HCT116 (cell line): ENCODE measurements at regions not wholly inside any gene's neighbourhood (a gene's known extent, or its start where the extent isn't known, plus 50 kb on each side); places are given as distances from the start of the nearest gene placed in this dataset.

Experiments
- ATAC-seq: fragments of 200-7000 bp; cut with Tn5 transposase; 2 replicates; pipeline ENCODE4 v1.9.1; 2020; ENCODE audit warnings: mild to moderate bottlenecking, moderate library complexity
- BruUV-seq: library from RNA; stranded (reverse); fragments of 400-500 nt; replicated peaks from 2 replicates; lab custom pipeline; 2021; lab: Mats Ljungman, UMichigan
- CTCF ChIA-PET: fragments of 300-600 bp; sonication (Branson Sonifier 250); formaldehyde crosslinking; loops from one replicate; lab custom pipeline; 2021; ENCODE audit warnings: antibody characterized with exemption; lab: Charles Lee
- POLR2A ChIA-PET: fragments of 300-600, 350-600 bp; sonication (Branson Sonifier 250); formaldehyde crosslinking; loops from one replicate; lab custom pipeline; 2021; ENCODE audit warnings: antibody characterized with exemption; lab: Charles Lee
- RAD21 ChIA-PET, 2 experiments: fragments of 300-600 bp; sonication (Branson Sonifier 250); formaldehyde crosslinking; loops; one replicate each; lab custom pipeline; 2023; ENCODE audit warnings: low total read pairs in 2 of 2; ENCODE audit not compliant: uncharacterized antibody in 2 of 2, unreplicated experiment in 2 of 2, low non-redundant PET in 1 of 2; lab: Charles Lee
- DNase-seq: peaks from one replicate; pipeline ENCODE4 v3.0.0-alpha.2; 2010; ENCODE audit warnings: low read depth, low spot score
- H2AFZ ChIP-seq: fragments of 200-600 bp; shearing (Covaris generic), sonication (generic); 2 replicates; pipeline ENCODE4 v1.6.1; 2017; ENCODE audit warnings: low read depth, mixed run types, mixed read lengths, antibody characterized with exemption, low read length; ENCODE audit not compliant: poor library complexity, severe bottlenecking
- H3K27ac ChIP-seq: 2 replicates; pipeline ENCODE4 v1.5.1; 2012; ENCODE audit warnings: low read depth, low read length
- H3K27me3 ChIP-seq: fragments of 200-600 bp; sonication (generic); 2 replicates; pipeline ENCODE4 v1.6.1; 2016; ENCODE audit warnings: mixed run types, low read length, mixed read lengths; ENCODE audit not compliant: insufficient read depth
- H3K36me3 ChIP-seq, 2 experiments: fragments of 200-500 bp in 1 of 2; fragments of 200-600 bp in 1 of 2; sonication (Bioruptor generic) in 1 of 2; sonication (generic) in 1 of 2; 2 replicates each; pipeline versions ENCODE4 v1.5.1 to v1.6.1; 2014 to 2016; ENCODE audit warnings: low read length in 2 of 2, inconsistent platforms in 1 of 2, mixed read lengths in 1 of 2, mixed run types in 1 of 2; ENCODE audit not compliant: insufficient read depth in 2 of 2, control insufficient read depth in 1 of 2
- H3K4me1 ChIP-seq, 2 experiments: fragments of 200-600 bp in 1 of 2; sonication (generic) in 1 of 2; 2 replicates each; pipeline versions ENCODE4 v1.5.1 to v1.6.1; 2012 to 2017; ENCODE audit warnings: low read length in 2 of 2, inconsistent platforms in 1 of 2, mild to moderate bottlenecking in 1 of 2, mixed read lengths in 1 of 2, mixed run types in 1 of 2, moderate library complexity in 1 of 2; ENCODE audit not compliant: insufficient read depth in 2 of 2, control insufficient read depth in 1 of 2
- H3K4me2 ChIP-seq: fragments of 200-600 bp; sonication (generic); 2 replicates; pipeline ENCODE4 v1.6.1; 2017; ENCODE audit warnings: mixed run types, low read length, mixed read lengths
- H3K4me3 ChIP-seq, 2 experiments: fragments of 200-600 bp in 1 of 2; sonication (generic) in 1 of 2; replicated peaks in 1 of 2; 2 replicates each; pipeline ENCODE4 v1.5.1; 2011 to 2016; ENCODE audit warnings: low read length in 2 of 2, control low read depth in 1 of 2, low read depth in 1 of 2, mild to moderate bottlenecking in 1 of 2, mixed read lengths in 1 of 2, mixed run types in 1 of 2
- H3K79me2 ChIP-seq: fragments of 200-600 bp; sonication (generic); 2 replicates; pipeline ENCODE4 v1.6.1; 2017; ENCODE audit warnings: mild to moderate bottlenecking, mixed run types, low read length, moderate library complexity, mixed read lengths; ENCODE audit not compliant: insufficient read depth
- H3K9ac ChIP-seq: fragments of 200-600 bp; sonication (generic); 2 replicates; pipeline ENCODE4 v1.6.1; 2016; ENCODE audit warnings: low read length, mixed read lengths
- H3K9me2 ChIP-seq: fragments of 200-600 bp; sonication (generic), shearing (Covaris generic); 2 replicates; pipeline ENCODE4 v1.6.1; 2017; ENCODE audit warnings: mixed run types, mild to moderate bottlenecking, moderate library complexity; ENCODE audit not compliant: insufficient read depth
- H3K9me3 ChIP-seq, 2 experiments: fragments of 200-500 bp in 1 of 2; fragments of 200-600 bp in 1 of 2; sonication (Bioruptor generic) in 1 of 2; sonication (generic) in 1 of 2; 2 replicates each; pipeline ENCODE4 v1.6.1; 2014 to 2017; ENCODE audit warnings: low read length in 2 of 2, mixed read lengths in 2 of 2, inconsistent platforms in 1 of 2, low read depth in 1 of 2, mild to moderate bottlenecking in 1 of 2, mixed run types in 1 of 2, moderate library complexity in 1 of 2; ENCODE audit not compliant: control insufficient read depth in 1 of 2, insufficient read depth in 1 of 2
- H4K20me1 ChIP-seq: fragments of 200-600 bp; sonication (generic), shearing (Covaris generic); 2 replicates; pipeline ENCODE4 v1.6.1; 2017; ENCODE audit warnings: mixed run types, mild to moderate bottlenecking, moderate library complexity; ENCODE audit not compliant: insufficient read depth
- CBX3 ChIP-seq: IDR thresholded peaks from 2 replicates; pipeline ENCODE4 v1.6.1; 2012; ENCODE audit warnings: low read depth
- CEBPB ChIP-seq: IDR thresholded peaks from 2 replicates; pipeline ENCODE4 v1.6.1; 2012; ENCODE audit warnings: low read depth
- EGR1 ChIP-seq: IDR thresholded peaks from 2 replicates; pipeline ENCODE4 v1.6.1; 2012; ENCODE audit warnings: low read depth
- ELF1 ChIP-seq: IDR thresholded peaks from 2 replicates; pipeline ENCODE4 v1.6.1; 2012; ENCODE audit warnings: low read depth, borderline replicate concordance
- EZH2 ChIP-seq: fragments of 200-600 bp; sonication (generic); IDR thresholded peaks from 2 replicates; pipeline ENCODE4 v1.6.1; 2017; ENCODE audit warnings: antibody characterized with exemption, mixed run types
- FOSL1 ChIP-seq: IDR thresholded peaks from 2 replicates; pipeline ENCODE4 v1.6.1; 2012; ENCODE audit warnings: low read depth
- JUND ChIP-seq: IDR thresholded peaks from 2 replicates; pipeline ENCODE4 v1.6.1; 2012
- POLR2A ChIP-seq: IDR thresholded peaks from 2 replicates; pipeline ENCODE4 v1.7.0; 2011; ENCODE audit warnings: borderline replicate concordance; ENCODE audit not compliant: insufficient read depth, insufficient read length; ENCODE audit errors: extremely low read depth
- POLR2AphosphoS5 ChIP-seq: IDR thresholded peaks from 2 replicates; pipeline ENCODE4 v1.6.1; 2011; ENCODE audit warnings: mild to moderate bottlenecking, low read depth, low read length, moderate library complexity
- RAD21 ChIP-seq: IDR thresholded peaks from 2 replicates; pipeline ENCODE4 v1.6.1; 2012; ENCODE audit warnings: low read depth, mild to moderate bottlenecking
- SIN3A ChIP-seq: IDR thresholded peaks from 2 replicates; pipeline ENCODE4 v1.6.1; 2012; ENCODE audit warnings: low read depth
- SP1 ChIP-seq: IDR thresholded peaks from 2 replicates; pipeline ENCODE4 v1.6.1; 2012; ENCODE audit warnings: low read depth
- SRF ChIP-seq: IDR thresholded peaks from 2 replicates; pipeline ENCODE4 v1.6.1; 2012; ENCODE audit warnings: low read depth
- TCF7L2 ChIP-seq: IDR thresholded peaks from 2 replicates; pipeline ENCODE4 v1.7.0; 2011; ENCODE audit warnings: borderline replicate concordance, inconsistent platforms; ENCODE audit not compliant: insufficient read depth, insufficient read length; ENCODE audit errors: extremely low read depth
- YY1 ChIP-seq: IDR thresholded peaks from 2 replicates; pipeline ENCODE4 v1.6.1; 2011; ENCODE audit warnings: low read length, low read depth, moderate library complexity, mild to moderate bottlenecking; ENCODE audit not compliant: insufficient replicate concordance; ENCODE audit errors: extremely low read depth
- ZNF274 ChIP-seq: fragments of 200-500 bp; sonication (Bioruptor generic); IDR thresholded peaks from 2 replicates; pipeline ENCODE4 v1.6.1; 2014; ENCODE audit warnings: mild to moderate bottlenecking, low read depth, low read length, inconsistent platforms
- intact Hi-C: fragments of 100-400 bp; cut with micrococcal nuclease; formaldehyde crosslinking; loops from 2 replicates; pipeline ENCODE4 v1.10.0; 2022
- TF ChIP-seq, protein P1 (sequence below): IDR thresholded peaks from 2 replicates; pipeline ENCODE4 v1.6.1; 2012; ENCODE audit warnings: low read depth
- TF ChIP-seq, protein P2 (sequence below): IDR thresholded peaks from 2 replicates; pipeline ENCODE4 v1.6.1; 2011; ENCODE audit warnings: mild to moderate bottlenecking, low read length, moderate library complexity; ENCODE audit not compliant: insufficient replicate concordance; ENCODE audit errors: extremely low read depth
- TF ChIP-seq, protein P3 (sequence below), 3 experiments: fragments of 200-600 bp in 1 of 3; sonication (generic) in 1 of 3; IDR thresholded peaks in 2 of 3; conservative IDR thresholded peaks in 1 of 3; 2 replicates each; pipeline ENCODE4 v1.5.1; 2012 to 2017; ENCODE audit warnings: low read depth in 2 of 3, low read length in 2 of 3, antibody characterized with exemption in 1 of 3, borderline replicate concordance in 1 of 3, control low read depth in 1 of 3, mild to moderate bottlenecking in 1 of 3, mixed read lengths in 1 of 3, mixed run types in 1 of 3, moderate library complexity in 1 of 3; ENCODE audit not compliant: insufficient read depth in 1 of 3
- TF ChIP-seq, protein P4 (sequence below): IDR thresholded peaks from 2 replicates; pipeline ENCODE4 v1.6.1; 2012

DNA sequence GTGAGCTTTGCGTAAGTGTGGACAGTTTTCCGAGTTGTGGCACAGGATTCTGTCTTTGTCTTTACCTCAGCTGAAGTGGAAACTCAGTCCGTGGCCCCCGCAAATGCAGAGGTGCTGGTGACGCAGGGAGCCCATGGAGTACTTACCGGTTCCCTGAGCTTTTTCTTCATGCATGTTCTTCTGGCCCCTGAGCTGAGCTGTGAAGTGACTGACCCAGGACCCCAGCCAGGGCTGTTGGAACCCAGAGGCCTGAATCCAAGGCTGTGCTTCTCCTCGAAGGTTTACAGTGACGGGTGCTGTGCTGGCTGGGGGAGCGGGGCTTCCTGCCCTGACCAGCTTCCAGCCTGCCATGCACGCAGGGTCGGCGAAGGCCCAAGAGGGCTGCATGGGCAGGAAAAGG lies 223.5 kb downstream of the GLRX3 start:
- Histone ChIP-seq H3K4me3 (no peak overlapping the region), H3K79me2 (no peaks in the 10 kb centered on the region), H3K4me2 (no peak overlapping the region), H3K27me3 (no peaks in the 10 kb centered on the region), H3K9me2 (no peaks in the 10 kb centered on the region), H3K9me3 (no peaks in the 10 kb centered on the region), H3K27ac (no peak overlapping the region), H3K36me3 (no peaks in the 10 kb centered on the region), H3K4me1 (no peaks in the 10 kb centered on the region), H3K9ac (no peak overlapping the region), H4K20me1 (no peaks in the 10 kb centered on the region), H2AFZ (no peak overlapping the region)
- TF ChIP-seq SRF, result no peak
- TF ChIP-seq SP1, result no peak
- TF ChIP-seq, protein P1, sequence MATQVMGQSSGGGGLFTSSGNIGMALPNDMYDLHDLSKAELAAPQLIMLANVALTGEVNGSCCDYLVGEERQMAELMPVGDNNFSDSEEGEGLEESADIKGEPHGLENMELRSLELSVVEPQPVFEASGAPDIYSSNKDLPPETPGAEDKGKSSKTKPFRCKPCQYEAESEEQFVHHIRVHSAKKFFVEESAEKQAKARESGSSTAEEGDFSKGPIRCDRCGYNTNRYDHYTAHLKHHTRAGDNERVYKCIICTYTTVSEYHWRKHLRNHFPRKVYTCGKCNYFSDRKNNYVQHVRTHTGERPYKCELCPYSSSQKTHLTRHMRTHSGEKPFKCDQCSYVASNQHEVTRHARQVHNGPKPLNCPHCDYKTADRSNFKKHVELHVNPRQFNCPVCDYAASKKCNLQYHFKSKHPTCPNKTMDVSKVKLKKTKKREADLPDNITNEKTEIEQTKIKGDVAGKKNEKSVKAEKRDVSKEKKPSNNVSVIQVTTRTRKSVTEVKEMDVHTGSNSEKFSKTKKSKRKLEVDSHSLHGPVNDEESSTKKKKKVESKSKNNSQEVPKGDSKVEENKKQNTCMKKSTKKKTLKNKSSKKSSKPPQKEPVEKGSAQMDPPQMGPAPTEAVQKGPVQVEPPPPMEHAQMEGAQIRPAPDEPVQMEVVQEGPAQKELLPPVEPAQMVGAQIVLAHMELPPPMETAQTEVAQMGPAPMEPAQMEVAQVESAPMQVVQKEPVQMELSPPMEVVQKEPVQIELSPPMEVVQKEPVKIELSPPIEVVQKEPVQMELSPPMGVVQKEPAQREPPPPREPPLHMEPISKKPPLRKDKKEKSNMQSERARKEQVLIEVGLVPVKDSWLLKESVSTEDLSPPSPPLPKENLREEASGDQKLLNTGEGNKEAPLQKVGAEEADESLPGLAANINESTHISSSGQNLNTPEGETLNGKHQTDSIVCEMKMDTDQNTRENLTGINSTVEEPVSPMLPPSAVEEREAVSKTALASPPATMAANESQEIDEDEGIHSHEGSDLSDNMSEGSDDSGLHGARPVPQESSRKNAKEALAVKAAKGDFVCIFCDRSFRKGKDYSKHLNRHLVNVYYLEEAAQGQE, result no peak
- TF ChIP-seq ELF1, result no peak
- TF ChIP-seq EGR1, result no peak
- no peak for TF ChIP-seq SIN3A
- no peak for TF ChIP-seq POLR2AphosphoS5
- TF ChIP-seq, protein P2, sequence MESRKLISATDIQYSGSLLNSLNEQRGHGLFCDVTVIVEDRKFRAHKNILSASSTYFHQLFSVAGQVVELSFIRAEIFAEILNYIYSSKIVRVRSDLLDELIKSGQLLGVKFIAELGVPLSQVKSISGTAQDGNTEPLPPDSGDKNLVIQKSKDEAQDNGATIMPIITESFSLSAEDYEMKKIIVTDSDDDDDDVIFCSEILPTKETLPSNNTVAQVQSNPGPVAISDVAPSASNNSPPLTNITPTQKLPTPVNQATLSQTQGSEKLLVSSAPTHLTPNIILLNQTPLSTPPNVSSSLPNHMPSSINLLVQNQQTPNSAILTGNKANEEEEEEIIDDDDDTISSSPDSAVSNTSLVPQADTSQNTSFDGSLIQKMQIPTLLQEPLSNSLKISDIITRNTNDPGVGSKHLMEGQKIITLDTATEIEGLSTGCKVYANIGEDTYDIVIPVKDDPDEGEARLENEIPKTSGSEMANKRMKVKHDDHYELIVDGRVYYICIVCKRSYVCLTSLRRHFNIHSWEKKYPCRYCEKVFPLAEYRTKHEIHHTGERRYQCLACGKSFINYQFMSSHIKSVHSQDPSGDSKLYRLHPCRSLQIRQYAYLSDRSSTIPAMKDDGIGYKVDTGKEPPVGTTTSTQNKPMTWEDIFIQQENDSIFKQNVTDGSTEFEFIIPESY, result no peak
- TF ChIP-seq ZNF274, result no peak
- TF ChIP-seq JUND, result no peak
- no peak for TF ChIP-seq FOSL1
- no peak for TF ChIP-seq RAD21
- TF ChIP-seq YY1, result no peak
- TF ChIP-seq CEBPB, result no peak
- TF ChIP-seq, protein P3, sequence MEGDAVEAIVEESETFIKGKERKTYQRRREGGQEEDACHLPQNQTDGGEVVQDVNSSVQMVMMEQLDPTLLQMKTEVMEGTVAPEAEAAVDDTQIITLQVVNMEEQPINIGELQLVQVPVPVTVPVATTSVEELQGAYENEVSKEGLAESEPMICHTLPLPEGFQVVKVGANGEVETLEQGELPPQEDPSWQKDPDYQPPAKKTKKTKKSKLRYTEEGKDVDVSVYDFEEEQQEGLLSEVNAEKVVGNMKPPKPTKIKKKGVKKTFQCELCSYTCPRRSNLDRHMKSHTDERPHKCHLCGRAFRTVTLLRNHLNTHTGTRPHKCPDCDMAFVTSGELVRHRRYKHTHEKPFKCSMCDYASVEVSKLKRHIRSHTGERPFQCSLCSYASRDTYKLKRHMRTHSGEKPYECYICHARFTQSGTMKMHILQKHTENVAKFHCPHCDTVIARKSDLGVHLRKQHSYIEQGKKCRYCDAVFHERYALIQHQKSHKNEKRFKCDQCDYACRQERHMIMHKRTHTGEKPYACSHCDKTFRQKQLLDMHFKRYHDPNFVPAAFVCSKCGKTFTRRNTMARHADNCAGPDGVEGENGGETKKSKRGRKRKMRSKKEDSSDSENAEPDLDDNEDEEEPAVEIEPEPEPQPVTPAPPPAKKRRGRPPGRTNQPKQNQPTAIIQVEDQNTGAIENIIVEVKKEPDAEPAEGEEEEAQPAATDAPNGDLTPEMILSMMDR (IDR thresholded peaks at IDR 0.05 in 2 of 3, conservative IDR thresholded peaks at IDR 0.05 in 1 of 3; ENCODE audit: borderline replicate concordance in 1 of 3, insufficient read depth in 1 of 3, low read depth in 2 of 3, low read length in 2 of 3), result no peak
- TF ChIP-seq, protein P4, sequence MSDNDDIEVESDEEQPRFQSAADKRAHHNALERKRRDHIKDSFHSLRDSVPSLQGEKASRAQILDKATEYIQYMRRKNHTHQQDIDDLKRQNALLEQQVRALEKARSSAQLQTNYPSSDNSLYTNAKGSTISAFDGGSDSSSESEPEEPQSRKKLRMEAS, result no peak
- TF ChIP-seq TCF7L2, result no peak
- TF ChIP-seq CBX3, result no peak
- no peak for TF ChIP-seq POLR2A
- no peak for TF ChIP-seq EZH2
- DNase-seq (no peak), ATAC-seq (no peak)
- POLR2A ChIA-PET, result no interaction called here
- RAD21 ChIA-PET, result no interaction called here
- intact Hi-C loops, result no loop called here
- CTCF ChIA-PET, result no interaction called here
- no TSS peak for BruUV-seq
